GM12874 (cell line): ENCODE measurements at regions not wholly inside any gene's neighbourhood (a gene's known extent, or its start where the extent isn't known, plus 50 kb on each side); places are given as distances from the start of the nearest gene placed in this dataset.

ENCODE experiments used
- TF ChIP-seq, protein P1 (sequence below): IDR thresholded peaks from 2 replicates; pipeline ENCODE4 v1.5.1; 2011; ENCODE audit warnings: low read depth, mild to moderate bottlenecking, control low read depth, low read length, moderate library complexity; ENCODE audit not compliant: insufficient read depth

- TF ChIP-seq, protein P1, sequence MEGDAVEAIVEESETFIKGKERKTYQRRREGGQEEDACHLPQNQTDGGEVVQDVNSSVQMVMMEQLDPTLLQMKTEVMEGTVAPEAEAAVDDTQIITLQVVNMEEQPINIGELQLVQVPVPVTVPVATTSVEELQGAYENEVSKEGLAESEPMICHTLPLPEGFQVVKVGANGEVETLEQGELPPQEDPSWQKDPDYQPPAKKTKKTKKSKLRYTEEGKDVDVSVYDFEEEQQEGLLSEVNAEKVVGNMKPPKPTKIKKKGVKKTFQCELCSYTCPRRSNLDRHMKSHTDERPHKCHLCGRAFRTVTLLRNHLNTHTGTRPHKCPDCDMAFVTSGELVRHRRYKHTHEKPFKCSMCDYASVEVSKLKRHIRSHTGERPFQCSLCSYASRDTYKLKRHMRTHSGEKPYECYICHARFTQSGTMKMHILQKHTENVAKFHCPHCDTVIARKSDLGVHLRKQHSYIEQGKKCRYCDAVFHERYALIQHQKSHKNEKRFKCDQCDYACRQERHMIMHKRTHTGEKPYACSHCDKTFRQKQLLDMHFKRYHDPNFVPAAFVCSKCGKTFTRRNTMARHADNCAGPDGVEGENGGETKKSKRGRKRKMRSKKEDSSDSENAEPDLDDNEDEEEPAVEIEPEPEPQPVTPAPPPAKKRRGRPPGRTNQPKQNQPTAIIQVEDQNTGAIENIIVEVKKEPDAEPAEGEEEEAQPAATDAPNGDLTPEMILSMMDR, result no peak
These were observed 264.7 kb downstream of the METTL4 start for GRCh38 chr18:2306606-2307005.

DNA sequence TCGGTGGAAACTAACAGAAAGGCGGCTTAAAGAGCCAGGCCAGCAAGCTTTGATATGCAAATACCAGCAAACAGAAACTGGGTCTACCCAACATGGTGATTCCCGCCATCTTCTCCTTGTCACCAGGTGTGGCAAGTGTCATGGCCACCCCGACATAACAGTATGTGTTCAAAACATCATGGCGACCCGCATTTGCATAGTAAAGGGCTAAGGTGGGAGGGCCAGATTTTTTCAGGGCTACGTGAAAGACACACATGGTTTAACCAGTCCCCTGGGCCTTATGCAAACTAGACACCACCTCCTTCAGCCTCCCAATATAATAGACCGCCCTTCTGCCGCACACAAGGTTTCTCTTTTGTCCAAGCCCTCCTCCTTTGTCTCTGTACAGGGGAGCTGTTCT, 260.4 kb downstream of the METTL4 start:
- TF ChIP-seq, protein P1, result no peak

DNA sequence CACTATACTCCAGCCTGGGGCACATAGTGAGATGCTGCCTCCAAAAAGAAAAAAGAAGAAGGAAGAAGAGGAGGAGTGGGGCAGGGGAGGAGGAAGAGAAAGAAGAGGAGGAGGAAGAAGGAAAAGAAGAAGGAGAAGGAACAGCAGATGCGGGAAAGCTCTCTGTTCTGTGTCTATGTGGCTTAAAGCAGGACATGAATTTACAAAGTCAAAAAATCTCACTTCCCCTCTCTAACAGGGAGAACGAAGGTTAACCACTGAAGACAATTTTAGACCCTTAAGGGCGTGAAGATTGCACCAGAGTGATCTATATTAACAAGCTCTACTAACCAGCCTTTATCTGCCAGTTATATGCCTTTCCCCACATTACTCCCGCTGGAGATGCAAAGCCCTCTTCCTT, 258.9 kb downstream of the METTL4 start:
- TF ChIP-seq, protein P1, result no peak

- TF ChIP-seq, protein P1, result no peak
These were observed 258.0 kb downstream of the METTL4 start for GRCh38 chr18:2313332-2313731.

GRCh38 chr18:2316082-2316750, 255.1 kb downstream of the METTL4 start:
- TF ChIP-seq, protein P1, result no peak

GRCh38 chr18:2316751-2317696, 254.3 kb downstream of the METTL4 start:
- TF ChIP-seq, protein P1, result no peak

GRCh38 chr18:2324459-2324858, 246.8 kb downstream of the METTL4 start:
- TF ChIP-seq, protein P1, result no peak
